Liver (tissue), 8 donors: ENCODE measurements at regions not wholly inside any gene's neighbourhood (a gene's known extent, or its start where the extent isn't known, plus 50 kb on each side); places are given as distances from the start of the nearest gene placed in this dataset.
"Not testable (repeated sequence)": the region's sequence is repeated elsewhere in the genome, so short reads cannot be mapped to it uniquely, and the experiment has no call there.

Experiments used
- DNase-seq: peaks from one replicate; pipeline ENCODE4 v3.0.0-alpha.2; 2017; ENCODE audit warnings: low spot score
- H3K27ac ChIP-seq, 2 donors: one replicate each; pipeline ENCODE4 v1.7.0; 2013; ENCODE audit warnings: inconsistent platforms in 2 of 2, low read length in 2 of 2, control low read depth in 1 of 2, low read depth in 1 of 2, mild to moderate bottlenecking in 1 of 2
- H3K27me3 ChIP-seq, 4 donors: one replicate each; pipeline versions ENCODE4 v1.6.1 to v1.7.0; 2013; ENCODE audit warnings: low read length in 3 of 4, inconsistent platforms in 1 of 4, mild to moderate bottlenecking in 1 of 4, moderate library complexity in 1 of 4; ENCODE audit not compliant: control insufficient read depth in 4 of 4, insufficient read depth in 4 of 4
- H3K36me3 ChIP-seq, 4 donors: one replicate each; pipeline versions ENCODE4 v1.6.1 to v1.7.0; 2013; ENCODE audit warnings: low read length in 3 of 4, mild to moderate bottlenecking in 3 of 4, low read depth in 1 of 4, moderate library complexity in 1 of 4; ENCODE audit not compliant: control insufficient read depth in 4 of 4, insufficient read depth in 3 of 4
- H3K4me1 ChIP-seq, 4 donors: one replicate each; pipeline versions ENCODE4 v1.6.1 to v1.7.0; 2013; ENCODE audit warnings: low read length in 3 of 4, mild to moderate bottlenecking in 3 of 4, moderate library complexity in 1 of 4; ENCODE audit not compliant: control insufficient read depth in 4 of 4, insufficient read depth in 4 of 4
- H3K4me3 ChIP-seq, 3 donors: one replicate each; pipeline versions ENCODE4 v1.6.1 to v1.7.0; 2013; ENCODE audit warnings: low read length in 3 of 3, control low read depth in 1 of 3, low read depth in 1 of 3, mild to moderate bottlenecking in 1 of 3
- H3K9ac ChIP-seq, 2 donors: one replicate each; pipeline ENCODE4 v1.7.0; 2013; ENCODE audit warnings: low read length in 2 of 2, mild to moderate bottlenecking in 2 of 2, moderate library complexity in 2 of 2, control low read depth in 1 of 2, low read depth in 1 of 2
- H3K9me3 ChIP-seq, 4 donors: one replicate each; pipeline versions ENCODE4 v1.6.1 to v1.7.0; 2013; ENCODE audit warnings: low read length in 3 of 4; ENCODE audit not compliant: control insufficient read depth in 4 of 4
- CTCF ChIP-seq: fragments of 150-350 bp; IDR thresholded peaks from 2 replicates; pipeline ENCODE4 v1.5.1; 2017; ENCODE audit warnings: improper control_type of control experiment, low read depth, low read length; ENCODE audit not compliant: missing input control
- FOXA2 ChIP-seq: IDR thresholded peaks from 2 replicates; pipeline ENCODE4 v1.6.1; 2016; ENCODE audit warnings: antibody characterized with exemption
- HNF4A ChIP-seq, 2 donors: conservative IDR thresholded peaks; 2 replicates each; pipeline ENCODE4 v1.6.1; 2016; ENCODE audit warnings: antibody characterized with exemption in 2 of 2, mild to moderate bottlenecking in 2 of 2
- HNF4G ChIP-seq: IDR thresholded peaks from 2 replicates; pipeline ENCODE4 v1.6.1; 2016; ENCODE audit warnings: antibody characterized with exemption
- JUND ChIP-seq, 2 donors: IDR thresholded peaks; 2 replicates each; pipeline ENCODE4 v1.6.1; 2016; ENCODE audit warnings: antibody characterized with exemption in 2 of 2
- MAX ChIP-seq: IDR thresholded peaks from 2 replicates; pipeline ENCODE4 v1.6.1; 2016; ENCODE audit warnings: antibody characterized with exemption
- RAD21 ChIP-seq, 2 donors: IDR thresholded peaks; 2 replicates each; pipeline ENCODE4 v1.6.1; 2016; ENCODE audit warnings: antibody characterized with exemption in 2 of 2, mild to moderate bottlenecking in 2 of 2
- REST ChIP-seq: IDR thresholded peaks from 2 replicates; pipeline ENCODE4 v1.6.1; 2016; ENCODE audit warnings: antibody characterized with exemption, mild to moderate bottlenecking
- RXRA ChIP-seq, 2 donors: IDR thresholded peaks; 2 replicates each; pipeline ENCODE4 v1.6.1; 2017 to 2018; ENCODE audit warnings: antibody characterized with exemption in 2 of 2, mild to moderate bottlenecking in 1 of 2
- SP1 ChIP-seq: IDR thresholded peaks from 2 replicates; pipeline ENCODE4 v1.6.1; 2018; ENCODE audit warnings: antibody characterized with exemption, mild to moderate bottlenecking
- YY1 ChIP-seq: IDR thresholded peaks from 2 replicates; pipeline ENCODE4 v1.6.1; 2016; ENCODE audit warnings: antibody characterized with exemption, mild to moderate bottlenecking
- ZBTB33 ChIP-seq: IDR thresholded peaks from 2 replicates; pipeline ENCODE4 v1.6.1; 2016; ENCODE audit warnings: antibody characterized with exemption
- WGBS: extraction: QIAGEN DNeasy Blood & Tissue Kit; methylation state at CpG from one replicate; pipeline ENCODE4 v1.1.7; 2013; 5-methylcytosine and 5-hydroxymethylcytosine counted together
- donor health status: healthy.
- donor health status: healthy.
- donor health status: healthy.
- donor health status: healthy.
- donor health status: healthy.

- 58% methylated on average over 4 of the region's 4 CpGs for WGBS
- Histone ChIP-seq H3K4me1 (no peaks in the 10 kb centered on the region), H3K36me3 (no peaks in the 10 kb centered on the region), H3K4me3 (no peak overlapping the region), H3K27me3 (peaks cover 0 to 2% (median 0%) of the 10 kb centered on the region in 4 donors), H3K9me3 (no peaks in the 10 kb centered on the region), H3K9ac (no peak overlapping the region), H3K27ac (no peak overlapping the region)
- no peak for DNase-seq
- TF ChIP-seq ZBTB33 (no peak), REST (no peak), MAX (no peak), RXRA (IDR thresholded peaks at IDR 0.05) (no peak), JUND (IDR thresholded peaks at IDR 0.05) (no peak), FOXA2 (no peak), RAD21 (IDR thresholded peaks at IDR 0.05) (no peak), SP1 (no peak), HNF4G (no peak)
Measured at GRCh38 chrX:109902665-109903064, 100.2 kb upstream of the TMEM164 start.

- TF ChIP-seq HNF4A (conservative IDR thresholded peaks at IDR 0.05) (no peak), SP1 (no peak), YY1 (no peak), FOXA2 (no peak), RAD21 (IDR thresholded peaks at IDR 0.05) (peak; percentile 69 to 75), CTCF (peak; percentile 41)
- H3K4me3 ChIP-seq = no peak overlapping the region
- H3K9me3 ChIP-seq = peaks cover 0 to 2% (median under 1%) of the 10 kb centered on the region in 4 donors
- WGBS = 9% methylated on average over 1 of the region's 1 CpG
- H3K9ac ChIP-seq = no peak overlapping the region
- H3K27ac ChIP-seq = no peak overlapping the region
- no peaks in the 10 kb centered on the region for H3K36me3 ChIP-seq
- H3K27me3 ChIP-seq = peaks cover 0 to 3% (median 0%) of the 10 kb centered on the region in 4 donors
- DNase-seq = no peak
- H3K4me1 ChIP-seq = no peaks in the 10 kb centered on the region
Measured at GRCh38 chrX:109911046-109911445, 91.9 kb upstream of the TMEM164 start.

- not testable (repeated sequence) for H3K4me3 ChIP-seq, H3K27me3 ChIP-seq, H3K9ac ChIP-seq, DNase-seq, H3K27ac ChIP-seq, H3K9me3 ChIP-seq, H3K36me3 ChIP-seq, H3K4me1 ChIP-seq
- 100% methylated on average over 1 of the region's 2 CpGs for WGBS
Measured at GRCh38 chrX:109912993-109913392, 89.9 kb upstream of the TMEM164 start.
